ENCODE measurements at regions not wholly inside any gene's neighbourhood (a gene's known extent, or its start where the extent isn't known, plus 50 kb on each side); places are given as distances from the start of the nearest gene placed in this dataset.
"Not testable (repeated sequence)": the region's sequence is repeated elsewhere in the genome, so short reads cannot be mapped to it uniquely, and the experiment has no call there.

- DNase-seq (ENCODE audit: insufficient read length, low spot score): no peak
- TF ChIP-seq, protein P1, sequence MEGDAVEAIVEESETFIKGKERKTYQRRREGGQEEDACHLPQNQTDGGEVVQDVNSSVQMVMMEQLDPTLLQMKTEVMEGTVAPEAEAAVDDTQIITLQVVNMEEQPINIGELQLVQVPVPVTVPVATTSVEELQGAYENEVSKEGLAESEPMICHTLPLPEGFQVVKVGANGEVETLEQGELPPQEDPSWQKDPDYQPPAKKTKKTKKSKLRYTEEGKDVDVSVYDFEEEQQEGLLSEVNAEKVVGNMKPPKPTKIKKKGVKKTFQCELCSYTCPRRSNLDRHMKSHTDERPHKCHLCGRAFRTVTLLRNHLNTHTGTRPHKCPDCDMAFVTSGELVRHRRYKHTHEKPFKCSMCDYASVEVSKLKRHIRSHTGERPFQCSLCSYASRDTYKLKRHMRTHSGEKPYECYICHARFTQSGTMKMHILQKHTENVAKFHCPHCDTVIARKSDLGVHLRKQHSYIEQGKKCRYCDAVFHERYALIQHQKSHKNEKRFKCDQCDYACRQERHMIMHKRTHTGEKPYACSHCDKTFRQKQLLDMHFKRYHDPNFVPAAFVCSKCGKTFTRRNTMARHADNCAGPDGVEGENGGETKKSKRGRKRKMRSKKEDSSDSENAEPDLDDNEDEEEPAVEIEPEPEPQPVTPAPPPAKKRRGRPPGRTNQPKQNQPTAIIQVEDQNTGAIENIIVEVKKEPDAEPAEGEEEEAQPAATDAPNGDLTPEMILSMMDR (IDR thresholded peaks at IDR 0.05; ENCODE audit: insufficient read depth, missing control alignments): no peak
- no peak for FAIRE-seq
These were observed 53.3 kb downstream of the OLFML3 start for GRCh38 chr1:114032271-114033215.

GRCh38 chr1:114033216-114033706 is 54.0 kb downstream of the OLFML3 start:
- FAIRE-seq (no peak), DNase-seq (ENCODE audit: insufficient read length, low spot score) (no peak)
- TF ChIP-seq, protein P1 (IDR thresholded peaks at IDR 0.05; ENCODE audit: insufficient read depth, missing control alignments): peak; percentile 63

DNA sequence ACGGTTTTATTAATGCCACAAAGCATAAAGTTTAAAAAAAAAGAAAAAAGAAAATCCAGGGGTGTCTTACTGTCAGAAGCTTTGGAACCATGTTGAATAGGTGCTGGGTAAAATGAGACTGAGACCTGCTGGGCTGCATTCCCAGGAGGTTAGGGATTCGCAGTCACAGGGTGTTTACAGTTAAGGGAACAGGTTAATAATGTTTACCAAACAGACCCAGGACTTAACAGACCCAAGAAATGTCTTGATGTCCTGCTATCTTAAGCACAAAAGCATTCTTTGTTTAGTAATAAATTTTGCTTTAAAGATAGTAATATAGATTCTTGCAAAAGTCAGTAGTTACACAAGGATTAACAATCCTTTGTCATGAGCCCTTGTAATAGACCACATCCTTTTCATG is 54.7 kb downstream of the OLFML3 start:
- FAIRE-seq: no peak
- TF ChIP-seq, protein P1 (IDR thresholded peaks at IDR 0.05; ENCODE audit: insufficient read depth, missing control alignments): no peak
- DNase-seq (ENCODE audit: insufficient read length, low spot score): no peak

GRCh38 chr1:114034567-114035303 is 55.5 kb downstream of the OLFML3 start:
- DNase-seq (ENCODE audit: insufficient read length, low spot score): no peak
- TF ChIP-seq, protein P1 (IDR thresholded peaks at IDR 0.05; ENCODE audit: insufficient read depth, missing control alignments): no peak

GRCh38 chr1:114035304-114035700 is 56.0 kb downstream of the OLFML3 start:
- DNase-seq (ENCODE audit: insufficient read length, low spot score) (no peak), FAIRE-seq (no peak)
- TF ChIP-seq, protein P1 (IDR thresholded peaks at IDR 0.05; ENCODE audit: insufficient read depth, missing control alignments): no peak

More at GRCh38 chr1:114034567-114035303, 55.5 kb downstream of the OLFML3 start:
- no peak for FAIRE-seq

GRCh38 chr1:114036841-114037630 is 57.8 kb downstream of the OLFML3 start:
- not testable (repeated sequence) for DNase-seq (ENCODE audit: insufficient read length, low spot score); FAIRE-seq

DNA sequence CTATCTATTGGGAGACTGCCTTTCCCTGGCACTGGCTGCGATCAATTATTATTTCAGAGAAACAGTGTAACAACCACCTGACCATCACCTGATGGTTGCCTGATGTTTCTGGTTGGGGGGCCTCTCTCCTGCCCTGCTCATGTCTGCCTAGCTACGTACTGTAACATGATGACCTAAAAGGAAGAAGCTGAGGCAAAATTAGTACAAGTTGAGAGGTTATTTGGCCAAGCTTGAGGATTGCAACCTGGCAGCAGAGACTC is 58.3 kb downstream of the OLFML3 start:
- DNase-seq (ENCODE audit: insufficient read length, low spot score) (no peak), FAIRE-seq (no peak)
- TF ChIP-seq, protein P1 (IDR thresholded peaks at IDR 0.05; ENCODE audit: insufficient read depth, missing control alignments): no peak

Measured in D721Med (cell line).